GM10248 (cell line): ENCODE measurements at regions not wholly inside any gene's neighbourhood (a gene's known extent, or its start where the extent isn't known, plus 50 kb on each side); places are given as distances from the start of the nearest gene placed in this dataset.

ENCODE experiments used
- CTCF ChIA-PET: fragments of 300-600 bp; sonication (Branson Sonifier 250); formaldehyde crosslinking; extraction: SDS; loops from one replicate; lab custom pipeline; 2021; ENCODE audit warnings: antibody characterized with exemption; lab: Yijun Ruan, JAX
- POLR2A ChIA-PET: fragments of 350-650 bp; sonication (Branson Sonifier 250); formaldehyde crosslinking; extraction: SDS; loops from one replicate; lab custom pipeline; 2020; ENCODE audit warnings: antibody characterized with exemption; lab: Yijun Ruan, JAX
- DNase-seq: peaks from one replicate; pipeline ENCODE4 v3.0.0; 2012; ENCODE audit errors: extremely low spot score
- TF ChIP-seq, protein P1 (sequence below): IDR thresholded peaks from 2 replicates; pipeline ENCODE4 v1.5.1; 2012; ENCODE audit warnings: mild to moderate bottlenecking, low read depth; ENCODE audit errors: extremely low read depth, missing control alignments, control extremely low read depth

DNA sequence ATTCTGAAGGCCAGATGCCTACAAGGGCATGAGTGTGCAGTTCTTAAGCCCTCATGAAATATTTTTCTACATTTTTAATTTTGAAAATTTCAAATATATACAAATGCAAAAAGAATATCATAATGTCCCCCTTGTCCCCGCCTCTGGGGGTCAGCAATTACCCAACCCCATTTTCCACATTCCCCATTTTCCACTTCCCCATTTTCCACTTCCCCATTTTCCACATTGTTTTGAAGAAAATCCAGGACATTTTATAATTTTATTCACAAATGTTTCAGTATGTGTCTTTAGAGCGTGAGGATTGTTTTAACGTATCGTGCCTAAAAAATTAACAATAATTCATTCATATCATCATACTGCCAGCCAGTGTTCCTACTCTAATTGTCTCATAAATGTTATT lies 403.6 kb upstream of the RAB6C start:
- ChIA-PET POLR2A (no interaction called here), CTCF (no interaction called here)
- no peak for DNase-seq
- TF ChIP-seq, protein P1, sequence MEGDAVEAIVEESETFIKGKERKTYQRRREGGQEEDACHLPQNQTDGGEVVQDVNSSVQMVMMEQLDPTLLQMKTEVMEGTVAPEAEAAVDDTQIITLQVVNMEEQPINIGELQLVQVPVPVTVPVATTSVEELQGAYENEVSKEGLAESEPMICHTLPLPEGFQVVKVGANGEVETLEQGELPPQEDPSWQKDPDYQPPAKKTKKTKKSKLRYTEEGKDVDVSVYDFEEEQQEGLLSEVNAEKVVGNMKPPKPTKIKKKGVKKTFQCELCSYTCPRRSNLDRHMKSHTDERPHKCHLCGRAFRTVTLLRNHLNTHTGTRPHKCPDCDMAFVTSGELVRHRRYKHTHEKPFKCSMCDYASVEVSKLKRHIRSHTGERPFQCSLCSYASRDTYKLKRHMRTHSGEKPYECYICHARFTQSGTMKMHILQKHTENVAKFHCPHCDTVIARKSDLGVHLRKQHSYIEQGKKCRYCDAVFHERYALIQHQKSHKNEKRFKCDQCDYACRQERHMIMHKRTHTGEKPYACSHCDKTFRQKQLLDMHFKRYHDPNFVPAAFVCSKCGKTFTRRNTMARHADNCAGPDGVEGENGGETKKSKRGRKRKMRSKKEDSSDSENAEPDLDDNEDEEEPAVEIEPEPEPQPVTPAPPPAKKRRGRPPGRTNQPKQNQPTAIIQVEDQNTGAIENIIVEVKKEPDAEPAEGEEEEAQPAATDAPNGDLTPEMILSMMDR: no peak

DNA sequence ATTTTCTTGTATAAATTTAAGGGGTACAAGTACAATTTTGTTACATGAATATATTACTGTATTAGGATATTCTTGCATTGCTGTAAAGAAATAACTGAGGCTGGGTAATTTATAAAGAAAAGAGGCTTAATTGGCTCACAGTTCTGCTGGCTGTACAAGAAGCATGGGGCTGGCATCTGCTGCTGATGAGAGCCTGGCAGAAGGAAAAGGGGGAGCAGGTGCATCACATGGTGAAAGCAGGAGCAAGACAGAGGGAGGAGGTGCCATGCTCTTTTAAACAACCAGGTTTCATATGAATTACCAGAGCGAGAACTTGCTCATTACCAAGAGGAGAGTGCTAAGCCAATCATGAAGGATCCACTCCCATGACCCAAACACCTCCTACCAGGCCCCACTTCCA lies 399.5 kb upstream of the RAB6C start:
- TF ChIP-seq, protein P1: no peak
- POLR2A ChIA-PET: no interaction called here
- CTCF ChIA-PET: no interaction called here
- no peak for DNase-seq

DNA sequence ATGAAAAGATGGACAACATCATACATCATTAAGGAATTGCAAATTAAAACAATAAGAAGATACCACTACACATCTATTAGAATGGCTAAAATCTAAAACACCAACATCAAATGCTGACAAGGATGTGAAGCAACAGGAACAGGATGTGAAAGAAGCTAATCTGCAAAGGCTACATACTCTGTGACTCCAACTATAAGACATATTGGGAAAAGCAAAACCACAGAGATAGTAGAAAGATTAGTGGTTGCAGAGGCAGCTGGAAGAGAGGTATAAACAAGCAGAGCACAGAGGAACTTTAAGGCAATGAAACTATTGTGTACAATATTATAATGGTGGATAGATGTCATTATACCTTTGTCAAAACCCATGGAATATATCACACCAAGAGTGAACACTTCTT lies 393.7 kb upstream of the RAB6C start:
- TF ChIP-seq, protein P1: no peak
- no peak for DNase-seq
- ChIA-PET POLR2A (no interaction called here), CTCF (no interaction called here)

DNA sequence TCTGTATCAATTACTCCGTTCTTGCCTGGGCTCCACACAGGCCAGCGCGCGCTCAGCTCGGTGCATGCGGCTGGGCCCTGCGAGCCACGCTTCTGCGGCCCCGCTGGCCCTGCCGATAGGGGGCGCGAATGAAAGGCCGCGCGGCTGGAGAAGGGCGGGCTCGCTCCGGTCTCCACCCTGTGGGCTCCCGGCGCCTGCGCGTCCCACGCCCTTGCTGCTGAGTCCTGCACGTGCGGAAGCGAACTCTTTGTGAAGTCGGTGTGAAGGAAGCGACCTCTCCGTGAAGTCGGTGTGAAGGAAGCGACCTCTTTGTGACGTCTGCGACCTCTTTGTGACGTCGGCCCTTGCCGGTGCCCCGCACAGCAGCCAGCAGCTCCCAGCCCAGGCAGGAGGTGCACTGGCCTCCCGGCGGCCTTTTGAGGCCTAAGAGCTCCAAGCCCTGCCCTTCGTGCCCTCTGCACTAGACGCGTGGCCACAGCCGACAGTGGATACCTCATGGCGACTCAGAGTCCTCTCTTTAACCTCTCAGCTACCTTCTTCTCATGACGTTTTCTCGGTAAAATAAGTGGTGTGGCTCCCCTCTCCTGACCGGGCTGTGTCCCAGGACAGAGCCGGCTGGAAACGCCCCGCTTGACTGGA lies 391.9 kb upstream of the RAB6C start:
- CTCF ChIA-PET: no interaction called here
- no peak for DNase-seq
- POLR2A ChIA-PET: no interaction called here
- TF ChIP-seq, protein P1: no peak

DNA sequence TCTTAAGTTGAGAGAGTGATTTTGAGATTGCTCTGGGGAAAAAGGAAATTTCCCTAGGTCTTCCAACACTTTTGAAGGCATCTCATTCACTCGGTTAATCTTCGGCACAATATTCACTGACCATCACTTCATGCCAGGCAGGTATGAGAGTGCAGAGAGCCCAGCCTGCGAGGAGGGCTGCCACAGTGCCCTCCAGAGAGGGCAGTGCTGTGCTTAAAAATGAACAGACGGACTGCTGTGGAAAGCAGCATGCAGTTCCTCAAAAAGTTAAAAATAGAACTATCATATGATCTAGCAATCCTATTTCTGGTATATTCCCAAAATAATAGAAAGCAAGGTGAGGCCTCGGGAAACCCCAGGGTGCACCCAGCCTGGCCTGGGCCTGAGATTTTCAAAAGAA lies 374.9 kb upstream of the RAB6C start:
- no peak for DNase-seq
- POLR2A ChIA-PET: no interaction called here
- TF ChIP-seq, protein P1: no peak
- CTCF ChIA-PET: interaction anchor here (1.4 kb wide), 1 partner anchor 21 kb away, joined by 3 read pairs; no protein-coding TSS in a partner anchor

DNA sequence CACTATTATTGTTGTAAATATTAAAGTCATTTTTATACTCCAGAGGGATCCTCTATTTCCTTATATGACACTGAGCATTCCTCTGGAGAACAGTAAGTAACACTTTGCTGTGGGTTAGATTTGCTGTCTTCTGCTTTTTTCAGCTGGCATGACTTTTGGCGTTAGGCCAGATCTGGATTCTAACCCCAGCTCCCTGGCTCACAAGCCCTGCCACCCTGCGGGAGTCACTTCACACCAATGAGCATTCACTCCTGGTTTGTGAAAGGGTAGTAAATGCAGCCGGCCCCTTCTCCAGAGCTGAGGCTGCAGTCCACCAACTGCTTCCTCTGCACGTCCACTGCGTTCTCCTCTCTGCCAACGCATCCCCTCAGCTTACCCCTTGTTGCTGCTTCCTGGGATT lies 373.8 kb upstream of the RAB6C start:
- no peak for DNase-seq
- TF ChIP-seq, protein P1: no peak
- ChIA-PET POLR2A (no interaction called here), CTCF (interaction anchor here (1.2 to 2.3 kb wide), 2 partner anchors 8 to 9 kb away, joined by 3 to 6 read pairs; no protein-coding TSS in a partner anchor)
